Endodermal cell (in vitro differentiated cells): ENCODE measurements at regions not wholly inside any gene's neighbourhood (a gene's known extent, or its start where the extent isn't known, plus 50 kb on each side); places are given as distances from the start of the nearest gene placed in this dataset.
"Not testable (repeated sequence)": the region's sequence is repeated elsewhere in the genome, so short reads cannot be mapped to it uniquely, and the experiment has no call there.

Source experiments
- DNase-seq: peaks from one replicate; pipeline ENCODE4 v3.0.0-alpha.2; 2017
- H3K27ac ChIP-seq: 2 replicates; pipeline ENCODE4 v1.5.1; 2013; ENCODE audit warnings: mild to moderate bottlenecking, low read depth, low read length, moderate library complexity
- H3K27me3 ChIP-seq: 2 replicates; pipeline ENCODE4 v1.6.1; 2013; ENCODE audit warnings: mild to moderate bottlenecking, low read length, moderate library complexity; ENCODE audit not compliant: insufficient read depth, control insufficient read depth, poor library complexity, severe bottlenecking
- H3K36me3 ChIP-seq: 2 replicates; pipeline ENCODE4 v1.7.0; 2013; ENCODE audit warnings: mild to moderate bottlenecking, low read length, moderate library complexity; ENCODE audit not compliant: control insufficient read depth, insufficient read depth
- H3K4me1 ChIP-seq: one replicate; pipeline ENCODE4 v1.7.0; 2013; ENCODE audit warnings: low read length; ENCODE audit not compliant: control insufficient read depth, insufficient read depth
- H3K4me3 ChIP-seq: 2 replicates; pipeline ENCODE4 v1.5.1; 2013; ENCODE audit warnings: mild to moderate bottlenecking, low read length, moderate library complexity
- H3K9ac ChIP-seq: 2 replicates; pipeline ENCODE4 v1.6.1; 2013; ENCODE audit warnings: mild to moderate bottlenecking, low read length, moderate library complexity; ENCODE audit not compliant: poor library complexity, severe bottlenecking; ENCODE audit errors: extremely low read depth
- H3K9me3 ChIP-seq: 2 replicates; pipeline ENCODE4 v1.6.1; 2013; ENCODE audit warnings: mild to moderate bottlenecking, low read length, moderate library complexity; ENCODE audit not compliant: control insufficient read depth
- H3K27ac Mint-ChIP-seq: 2 replicates; pipeline ENCODE4 v1.8.0; 2020; ENCODE audit warnings: mixed read lengths
- H3K27me3 Mint-ChIP-seq: 2 replicates; pipeline ENCODE4 v1.8.0; 2021; ENCODE audit warnings: mild to moderate bottlenecking, mixed read lengths; ENCODE audit not compliant: insufficient read depth
- H3K36me3 Mint-ChIP-seq: 2 replicates; pipeline ENCODE4 v1.8.0; 2020; ENCODE audit warnings: low read depth, mixed read lengths
- H3K4me1 Mint-ChIP-seq: 2 replicates; pipeline ENCODE4 v1.8.0; 2020; ENCODE audit warnings: mixed read lengths
- H3K4me3 Mint-ChIP-seq: 2 replicates; pipeline ENCODE4 v1.8.0; 2020; ENCODE audit warnings: mild to moderate bottlenecking, moderate library complexity, mixed read lengths
- H3K9me3 Mint-ChIP-seq: 2 replicates; pipeline ENCODE4 v1.8.0; 2020; ENCODE audit warnings: mild to moderate bottlenecking, mixed read lengths
- CTCF ChIP-seq: fragments of 200-600 bp; sonication (generic); conservative IDR thresholded peaks from 2 replicates; pipeline ENCODE4 v1.5.0; 2021; ENCODE audit warnings: antibody characterized with exemption, mild to moderate bottlenecking
- WGBS, 2 experiments: methylation state at CpG; one replicate each; pipeline versions ENCODE4 v1.1.5 to v1.1.7; 2013; ENCODE audit warnings: missing lambda C conversion rate in 2 of 2, mixed read lengths in 1 of 2; ENCODE audit not compliant: insufficient coverage in 1 of 2, insufficient read length in 1 of 2; 5-methylcytosine and 5-hydroxymethylcytosine counted together

GRCh38 chr9:78172610-78173009, 63.3 kb upstream of the CEP78 start:
- H3K9ac ChIP-seq, H3K4me3 Mint-ChIP-seq, H3K27me3 ChIP-seq, H3K4me1 ChIP-seq, H3K36me3 Mint-ChIP-seq, H3K4me1 Mint-ChIP-seq, H3K27me3 Mint-ChIP-seq, H3K27ac ChIP-seq, H3K36me3 ChIP-seq, H3K4me3 ChIP-seq, H3K27ac Mint-ChIP-seq, DNase-seq: not testable (repeated sequence)
- H3K9me3 ChIP-seq: peaks cover 13% of the 10 kb centered on the region
- peaks cover 23% of the 10 kb centered on the region for H3K9me3 Mint-ChIP-seq
- WGBS, 2 experiments: 92 to 98% methylated on average over 5 to 6 of the region's 6 CpGs

- H3K27me3 ChIP-seq: no peaks in the 10 kb centered on the region
- H3K36me3 ChIP-seq: no peaks in the 10 kb centered on the region
- no peak for DNase-seq
- no peak overlapping the region for H3K27ac ChIP-seq
- H3K27ac Mint-ChIP-seq: no peak overlapping the region
- H3K9me3 Mint-ChIP-seq: peaks cover 23% of the 10 kb centered on the region
- H3K36me3 Mint-ChIP-seq: peaks cover 3% of the 10 kb centered on the region
- no peak overlapping the region for H3K9ac ChIP-seq
- no peak overlapping the region for H3K4me3 Mint-ChIP-seq
- H3K4me1 Mint-ChIP-seq: peaks cover 3% of the 10 kb centered on the region
- no peaks in the 10 kb centered on the region for H3K4me1 ChIP-seq
- no peaks in the 10 kb centered on the region for H3K27me3 Mint-ChIP-seq
- H3K4me3 ChIP-seq: no peak overlapping the region
- WGBS, 2 experiments: 89% methylated on average over 1 of the region's 1 CpG; no CpG with 5 or more reads in 1 of the 2 experiments
- H3K9me3 ChIP-seq: peaks cover 13% of the 10 kb centered on the region
- no peak for TF ChIP-seq CTCF
These were observed 64.2 kb upstream of the CEP78 start for GRCh38 chr9:78171651-78172050.

GRCh38 chr9:78169125-78169524, 66.8 kb upstream of the CEP78 start:
- no peak overlapping the region for H3K27ac Mint-ChIP-seq
- Histone ChIP-seq H3K4me1 (no peaks in the 10 kb centered on the region), H3K9ac (no peak overlapping the region), H3K27me3 (no peaks in the 10 kb centered on the region), H3K27ac (no peak overlapping the region), H3K36me3 (no peaks in the 10 kb centered on the region), H3K4me3 (no peak overlapping the region), H3K9me3 (peaks cover 13% of the 10 kb centered on the region)
- TF ChIP-seq CTCF: no peak
- peaks cover 3% of the 10 kb centered on the region for H3K36me3 Mint-ChIP-seq
- H3K4me3 Mint-ChIP-seq: no peak overlapping the region
- DNase-seq: no peak
- H3K4me1 Mint-ChIP-seq: peaks cover 3% of the 10 kb centered on the region
- no peaks in the 10 kb centered on the region for H3K27me3 Mint-ChIP-seq
- H3K9me3 Mint-ChIP-seq: peaks cover 32% of the 10 kb centered on the region
- WGBS, 2 experiments: 92 to 95% methylated on average over 4 to 6 of the region's 6 CpGs

GRCh38 chr9:78167356-78167755, 68.5 kb upstream of the CEP78 start:
- Histone ChIP-seq H3K4me1 (no peaks in the 10 kb centered on the region), H3K27ac (no peak overlapping the region), H3K27me3 (no peaks in the 10 kb centered on the region), H3K36me3 (no peaks in the 10 kb centered on the region), H3K9me3 (no peaks in the 10 kb centered on the region), H3K9ac (no peak overlapping the region), H3K4me3 (no peak overlapping the region)
- WGBS, 2 experiments: 77% methylated on average over 2 of the region's 2 CpGs; no CpG with 5 or more reads in 1 of the 2 experiments
- no peaks in the 10 kb centered on the region for H3K36me3 Mint-ChIP-seq
- H3K27ac Mint-ChIP-seq: no peak overlapping the region
- DNase-seq: no peak
- no peak overlapping the region for H3K4me3 Mint-ChIP-seq
- H3K27me3 Mint-ChIP-seq: no peaks in the 10 kb centered on the region
- peaks cover 25% of the 10 kb centered on the region for H3K9me3 Mint-ChIP-seq
- peaks cover 3% of the 10 kb centered on the region for H3K4me1 Mint-ChIP-seq
- TF ChIP-seq CTCF: no peak
